ENCODE measurements at regions not wholly inside any gene's neighbourhood (a gene's known extent, or its start where the extent isn't known, plus 50 kb on each side); places are given as distances from the start of the nearest gene placed in this dataset.

DNA sequence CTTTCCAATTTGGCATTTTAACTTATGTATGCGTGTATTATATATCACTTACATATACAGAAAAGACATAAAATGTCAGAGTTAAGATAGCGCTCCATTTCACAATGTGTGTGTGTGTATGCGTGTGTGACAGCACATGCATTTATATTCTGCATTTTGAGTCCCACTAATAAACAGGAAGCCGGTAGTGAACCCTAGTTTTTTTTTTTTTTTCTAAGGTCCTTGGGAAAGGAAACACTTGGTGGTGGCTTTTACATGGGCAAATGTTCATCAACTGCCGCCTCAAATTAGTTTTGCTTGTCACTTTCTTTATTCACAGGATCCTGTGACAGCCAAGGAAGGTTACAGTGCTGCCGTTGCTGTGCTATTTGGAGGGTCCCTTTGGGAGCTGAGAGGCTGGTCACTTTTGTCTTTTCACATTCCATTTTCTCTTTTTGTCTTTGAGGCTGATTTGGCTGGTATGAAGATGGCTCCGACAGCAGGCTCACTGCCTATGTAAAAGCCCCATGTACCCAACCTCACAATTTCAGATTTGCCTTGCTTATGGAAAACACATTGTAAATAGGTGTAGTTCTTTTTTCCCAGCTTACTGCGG, 298.9 kb downstream of the CSNK1G3 start:
- H3K27ac ChIP-seq (ENCODE audit: low read length) = no peak overlapping the region
- peaks cover 12% of the 10 kb centered on the region for H3K4me1 ChIP-seq (ENCODE audit: control insufficient read depth, insufficient read depth, low read length)
- H3K27me3 ChIP-seq (ENCODE audit: control insufficient read depth, insufficient read depth) = no peaks in the 10 kb centered on the region
- 70% methylated on average over 8 of the region's 8 CpGs for WGBS
- ATAC-seq (no peak), DNase-seq (no peak)
- intact Hi-C loops (cut with DNase I) = loop anchor here in 1 of 4 donors (10.0 kb wide), 1 partner anchor 54 kb away; no protein-coding TSS in a partner anchor
- no peaks in the 10 kb centered on the region for H3K9me3 ChIP-seq (ENCODE audit: control insufficient read depth, low read length)
- H3K4me3 ChIP-seq (ENCODE audit: low read length) = no peak overlapping the region

GRCh38 chr5:123810253-123810652, 298.3 kb downstream of the CSNK1G3 start:
- intact Hi-C loops (cut with DNase I) = loop anchor here in 1 of 4 donors (10.0 kb wide), 1 partner anchor 55 kb away; no protein-coding TSS in a partner anchor
- Histone ChIP-seq H3K9me3 (ENCODE audit: control insufficient read depth, low read length) (no peaks in the 10 kb centered on the region), H3K4me1 (ENCODE audit: control insufficient read depth, insufficient read depth, low read length) (peaks cover 12% of the 10 kb centered on the region), H3K4me3 (ENCODE audit: low read length) (no peak overlapping the region), H3K27ac (ENCODE audit: low read length) (peak overlapping the region; percentile 69), H3K27me3 (ENCODE audit: control insufficient read depth, insufficient read depth) (no peaks in the 10 kb centered on the region)
- DNase-seq = peak; percentile 9 to 58 (median 46)
- ATAC-seq = peak; percentile 41 to 65
- 29% methylated on average over 4 of the region's 4 CpGs for WGBS

DNA sequence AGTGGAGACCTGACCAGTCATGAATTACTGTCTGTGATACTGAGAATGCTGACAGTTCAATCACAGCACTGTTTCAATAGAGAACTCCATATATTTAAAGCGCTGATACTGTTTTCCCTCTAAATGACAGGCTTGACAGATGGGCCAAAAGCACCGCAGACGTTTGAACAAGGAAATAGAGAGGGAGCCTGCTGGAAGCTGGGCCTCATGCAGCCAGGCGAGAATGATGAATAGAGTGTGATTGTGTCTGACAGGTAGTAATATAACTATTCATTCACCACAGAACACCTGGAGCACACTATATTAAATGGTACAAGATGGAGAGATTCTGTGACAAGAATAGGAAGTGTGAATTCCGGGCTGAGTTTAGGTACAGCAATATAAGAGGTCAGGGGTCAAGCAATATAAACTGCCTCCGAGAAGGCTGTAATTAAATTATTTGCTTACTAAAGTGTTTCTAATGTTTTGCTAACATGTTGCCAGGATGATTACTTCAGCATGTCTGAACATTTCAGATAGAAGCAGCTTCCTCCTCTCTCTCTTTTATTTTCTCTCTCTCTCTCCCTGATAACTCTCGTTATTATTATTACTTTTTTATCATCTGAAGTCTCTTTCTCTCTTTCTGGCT, 297.7 kb downstream of the CSNK1G3 start:
- Histone ChIP-seq H3K27ac (ENCODE audit: low read length) (peak overlapping the region; percentile 55), H3K4me1 (ENCODE audit: control insufficient read depth, insufficient read depth, low read length) (peaks cover 12% of the 10 kb centered on the region), H3K27me3 (ENCODE audit: control insufficient read depth, insufficient read depth) (no peaks in the 10 kb centered on the region), H3K4me3 (ENCODE audit: low read length) (no peak overlapping the region), H3K9me3 (ENCODE audit: control insufficient read depth, low read length) (no peaks in the 10 kb centered on the region)
- intact Hi-C loops (cut with DNase I) = loop anchor here in 2 of 4 donors (5.0 to 10.0 kb wide), 3 partner anchors 55 to 112 kb away; no protein-coding TSS in a partner anchor
- WGBS = 26% methylated on average over 7 of the region's 7 CpGs
- no peak for DNase-seq
- ATAC-seq = no peak

GRCh38 chr5:123808461-123809380, 296.7 kb downstream of the CSNK1G3 start:
- Histone ChIP-seq H3K4me1 (ENCODE audit: control insufficient read depth, insufficient read depth, low read length) (peaks cover 8% of the 10 kb centered on the region), H3K4me3 (ENCODE audit: low read length) (no peak overlapping the region), H3K27ac (ENCODE audit: low read length) (no peak overlapping the region), H3K27me3 (ENCODE audit: control insufficient read depth, insufficient read depth) (no peaks in the 10 kb centered on the region), H3K9me3 (ENCODE audit: control insufficient read depth, low read length) (no peaks in the 10 kb centered on the region)
- no peak for ATAC-seq
- WGBS = 39% methylated on average over 9 of the region's 9 CpGs
- no peak for DNase-seq
- intact Hi-C loops (cut with DNase I) = loop anchor here in 2 of 4 donors (5.0 to 10.0 kb wide), 2 partner anchors 54 to 111 kb away; no protein-coding TSS in a partner anchor

- H3K27me3 ChIP-seq (ENCODE audit: control insufficient read depth, insufficient read depth) = no peaks in the 10 kb centered on the region
Observed at GRCh38 chr5:123807177-123807945, 295.4 kb downstream of the CSNK1G3 start.

DNA sequence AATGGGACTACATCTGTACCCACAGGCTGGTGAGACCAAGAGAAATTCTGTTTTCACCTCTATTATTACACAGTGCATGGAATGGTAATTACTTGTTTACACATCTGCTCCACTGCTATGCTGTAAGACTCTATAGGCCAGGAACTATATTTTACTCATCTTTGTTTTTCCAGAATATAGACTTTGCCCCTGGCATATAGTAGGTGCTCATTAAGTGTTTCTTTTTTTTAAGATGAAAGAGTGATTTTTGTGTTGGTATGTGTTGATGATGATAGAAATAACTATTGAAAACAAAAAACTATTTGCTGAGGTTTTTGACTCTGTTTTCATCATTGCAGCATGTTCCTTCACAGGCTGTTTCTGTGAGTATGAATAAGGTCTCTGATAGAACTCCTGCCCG, 294.7 kb downstream of the CSNK1G3 start:
- no peak overlapping the region for H3K4me3 ChIP-seq (ENCODE audit: low read length)
- intact Hi-C loops (cut with DNase I) = loop anchor here in 2 of 4 donors (5.0 to 10.0 kb wide), 2 partner anchors 52 to 109 kb away; no protein-coding TSS in a partner anchor
- no peak for ATAC-seq
- no peaks in the 10 kb centered on the region for H3K9me3 ChIP-seq (ENCODE audit: control insufficient read depth, low read length)
- H3K27me3 ChIP-seq (ENCODE audit: control insufficient read depth, insufficient read depth) = no peaks in the 10 kb centered on the region
- no peak for DNase-seq
- peaks cover 8% of the 10 kb centered on the region for H3K4me1 ChIP-seq (ENCODE audit: control insufficient read depth, insufficient read depth, low read length)
- no peak overlapping the region for H3K27ac ChIP-seq (ENCODE audit: low read length)
- 65% methylated on average over 1 of the region's 1 CpG for WGBS

More at GRCh38 chr5:123807177-123807945, 295.4 kb downstream of the CSNK1G3 start:
- Histone ChIP-seq H3K27ac (ENCODE audit: low read length) (peak overlapping the region; percentile 61), H3K9me3 (ENCODE audit: control insufficient read depth, low read length) (no peaks in the 10 kb centered on the region), H3K4me3 (ENCODE audit: low read length) (no peak overlapping the region), H3K4me1 (ENCODE audit: control insufficient read depth, insufficient read depth, low read length) (peaks cover 8% of the 10 kb centered on the region)
- ATAC-seq = peak; percentile 77 to 78
- DNase-seq = peak in 1 of 3 donors; percentile 30
- intact Hi-C loops (cut with DNase I) = loop anchor here in 2 of 4 donors (5.0 to 10.0 kb wide), 2 partner anchors 53 to 110 kb away; no protein-coding TSS in a partner anchor
- WGBS = 47% methylated on average over 5 of the region's 5 CpGs

GRCh38 chr5:123805300-123805699, 293.3 kb downstream of the CSNK1G3 start:
- Histone ChIP-seq H3K9me3 (ENCODE audit: control insufficient read depth, low read length) (no peaks in the 10 kb centered on the region), H3K4me3 (ENCODE audit: low read length) (no peak overlapping the region), H3K27ac (ENCODE audit: low read length) (no peak overlapping the region), H3K4me1 (ENCODE audit: control insufficient read depth, insufficient read depth, low read length) (peaks cover 6% of the 10 kb centered on the region), H3K27me3 (ENCODE audit: control insufficient read depth, insufficient read depth) (no peaks in the 10 kb centered on the region)
- no peak for DNase-seq
- intact Hi-C loops (cut with DNase I) = loop anchor here in 2 of 4 donors (5.0 to 10.0 kb wide), 2 partner anchors 50 to 108 kb away; no protein-coding TSS in a partner anchor
- ATAC-seq = no peak

DNA sequence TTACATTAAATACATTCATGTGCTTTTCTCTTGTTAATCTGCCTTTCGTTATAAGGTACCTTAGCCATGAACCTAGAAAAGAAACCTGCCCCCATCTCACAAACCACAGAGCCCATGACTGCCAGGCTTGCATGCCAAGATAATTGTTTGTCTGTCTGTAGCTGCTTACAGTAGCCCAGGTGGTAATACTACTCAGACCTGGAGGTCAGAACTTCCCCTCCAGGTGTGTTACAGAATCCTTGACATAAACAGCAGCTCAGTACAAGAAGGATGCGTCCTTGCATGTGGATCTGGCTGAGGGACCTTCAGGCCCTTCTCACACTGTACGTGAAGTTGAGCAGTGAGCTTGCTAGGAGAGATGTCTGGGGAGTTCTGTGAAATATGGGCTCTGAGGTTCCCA, 291.4 kb downstream of the CSNK1G3 start:
- 91% methylated on average over 3 of the region's 3 CpGs for WGBS

DNA sequence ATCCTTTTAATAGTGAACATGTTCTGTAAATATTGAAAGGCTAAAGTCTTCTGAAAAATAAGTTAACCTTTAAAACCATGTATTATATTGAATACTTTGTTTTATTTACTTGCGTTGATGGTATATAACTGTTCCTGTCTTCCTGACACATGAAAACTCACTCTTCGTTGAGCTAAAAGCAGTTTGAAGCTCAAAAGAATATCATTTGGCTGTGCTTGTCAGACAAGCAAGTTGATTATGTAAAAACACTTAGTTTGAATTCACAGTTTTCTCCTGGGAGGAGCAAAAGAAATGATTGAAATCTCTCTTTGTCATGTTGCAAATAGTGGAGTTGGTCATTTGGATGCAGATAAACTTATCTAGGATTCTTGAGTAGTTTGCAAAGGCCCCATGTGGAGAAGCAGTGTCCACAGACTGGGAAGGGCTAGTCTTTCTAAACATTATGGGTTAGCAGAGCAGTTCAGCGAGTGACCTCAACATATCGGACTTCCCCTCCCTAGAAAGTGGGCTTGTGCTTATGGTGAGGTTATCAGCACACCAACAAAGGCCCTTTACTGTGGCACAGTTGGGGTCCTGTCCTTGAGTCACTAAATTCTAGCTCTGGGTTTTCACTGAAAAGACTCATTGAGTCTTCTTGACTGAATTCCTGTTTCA, 290.4 kb downstream of the CSNK1G3 start:
- Histone ChIP-seq H3K9me3 (ENCODE audit: control insufficient read depth, low read length) (no peaks in the 10 kb centered on the region), H3K4me1 (ENCODE audit: control insufficient read depth, insufficient read depth, low read length) (no peaks in the 10 kb centered on the region), H3K4me3 (ENCODE audit: low read length) (no peak overlapping the region), H3K27me3 (ENCODE audit: control insufficient read depth, insufficient read depth) (no peaks in the 10 kb centered on the region), H3K27ac (ENCODE audit: low read length) (no peak overlapping the region)
- intact Hi-C loops (cut with DNase I) = loop anchor here in 1 of 4 donors (10.0 kb wide), 1 partner anchor 48 kb away; no protein-coding TSS in a partner anchor
- DNase-seq (no peak), ATAC-seq (no peak)
- 80% methylated on average over 4 of the region's 4 CpGs for WGBS

More for the DNA sequence above, 291.4 kb downstream of the CSNK1G3 start:
- intact Hi-C loops (cut with DNase I) = loop anchor here in 1 of 4 donors (10.0 kb wide), 1 partner anchor 49 kb away; no protein-coding TSS in a partner anchor
- Histone ChIP-seq H3K9me3 (ENCODE audit: control insufficient read depth, low read length) (no peaks in the 10 kb centered on the region), H3K27ac (ENCODE audit: low read length) (no peak overlapping the region), H3K4me3 (ENCODE audit: low read length) (no peak overlapping the region), H3K4me1 (ENCODE audit: control insufficient read depth, insufficient read depth, low read length) (no peaks in the 10 kb centered on the region), H3K27me3 (ENCODE audit: control insufficient read depth, insufficient read depth) (no peaks in the 10 kb centered on the region)
- no peak for DNase-seq
- ATAC-seq = no peak

Measured in right cardiac atrium (tissue), 5 donors.